HepG2 (cell line): ENCODE measurements at regions not wholly inside any gene's neighbourhood (a gene's known extent, or its start where the extent isn't known, plus 50 kb on each side); places are given as distances from the start of the nearest gene placed in this dataset.

Source experiments
- CHCHD3 ChIP-seq: sonication (generic); formaldehyde crosslinking; IDR thresholded peaks from 2 replicates; pipeline ENCODE4 v1.8.0; 2022; ENCODE audit warnings: mild to moderate bottlenecking, missing genetic modification reagents, moderate library complexity
- FOXA1 ChIP-seq, 2 experiments: fragments of 450-650 bp in 1 of 2; sonication (generic) in 1 of 2; formaldehyde crosslinking in 1 of 2; IDR thresholded peaks; 2 replicates each; pipeline versions ENCODE4 v1.4.0 to v1.6.1; 2016 to 2020; ENCODE audit warnings: missing genetic modification reagents in 1 of 2
- GABPB1 ChIP-seq: IDR thresholded peaks from 2 replicates; pipeline ENCODE4 v1.6.1; 2016; ENCODE audit warnings: mild to moderate bottlenecking, missing genetic modification reagents, moderate library complexity, missing compliant biosample characterization
- GFI1 ChIP-seq: sonication (generic); formaldehyde crosslinking; IDR thresholded peaks from 2 replicates; pipeline ENCODE4 v1.5.0; 2020; ENCODE audit warnings: missing genetic modification reagents, mild to moderate bottlenecking, borderline replicate concordance
- HNRNPL ChIP-seq: fragments of 200-400 bp; formaldehyde crosslinking; IDR thresholded peaks from 2 replicates; pipeline ENCODE4 v1.6.1; 2017; ENCODE audit warnings: mild to moderate bottlenecking, low read depth, low read length
- KDM4B ChIP-seq: sonication (generic); formaldehyde crosslinking; IDR thresholded peaks from 2 replicates; pipeline ENCODE4 v1.4.0; 2020; ENCODE audit warnings: missing genetic modification reagents
- MEIS1 ChIP-seq: sonication (generic); formaldehyde crosslinking; IDR thresholded peaks from 2 replicates; pipeline ENCODE4 v1.9.0; 2021; ENCODE audit warnings: mild to moderate bottlenecking, missing genetic modification reagents, moderate library complexity, borderline replicate concordance
- NONO ChIP-seq, 2 experiments: fragments of 450-650 bp in 1 of 2; sonication (generic) in 1 of 2; formaldehyde crosslinking in 1 of 2; IDR thresholded peaks in 1 of 2; conservative IDR thresholded peaks in 1 of 2; 2 replicates each; pipeline versions ENCODE4 v1.6.1 to v1.8.0; 2017 to 2022; ENCODE audit warnings: mild to moderate bottlenecking in 1 of 2, missing genetic modification reagents in 1 of 2, moderate library complexity in 1 of 2
- RARA ChIP-seq: IDR thresholded peaks from 2 replicates; pipeline ENCODE4 v1.6.1; 2016; ENCODE audit warnings: missing genetic modification reagents, missing compliant biosample characterization
- RERE ChIP-seq: IDR thresholded peaks from 2 replicates; pipeline ENCODE4 v1.6.1; 2016; ENCODE audit warnings: low read depth, missing genetic modification reagents, missing compliant biosample characterization
- RFXAP ChIP-seq: sonication (generic); formaldehyde crosslinking; IDR thresholded peaks from 2 replicates; pipeline ENCODE4 v1.4.0; 2020; ENCODE audit warnings: missing genetic modification reagents, borderline replicate concordance
- TBL1XR1 ChIP-seq: fragments of 150-350 bp; IDR thresholded peaks from 2 replicates; pipeline ENCODE4 v1.6.1; 2014; ENCODE audit warnings: borderline replicate concordance, low read length; ENCODE audit not compliant: partially characterized antibody
- THRA ChIP-seq: sonication (generic); formaldehyde crosslinking; IDR thresholded peaks from 2 replicates; pipeline ENCODE4 v1.4.0; 2020; ENCODE audit warnings: missing genetic modification reagents, borderline replicate concordance
- UBTF ChIP-seq: sonication (generic); formaldehyde crosslinking; IDR thresholded peaks from 2 replicates; pipeline ENCODE4 v1.4.0; 2020; ENCODE audit warnings: mild to moderate bottlenecking, missing genetic modification reagents
- ZBTB21 ChIP-seq: sonication (generic); formaldehyde crosslinking; IDR thresholded peaks from 2 replicates; pipeline ENCODE4 v1.4.0; 2020; ENCODE audit warnings: missing genetic modification reagents
- ZFP36L1 ChIP-seq: sonication (generic); formaldehyde crosslinking; IDR thresholded peaks from 2 replicates; pipeline ENCODE4 v1.8.0; 2022; ENCODE audit warnings: mild to moderate bottlenecking, missing genetic modification reagents, moderate library complexity
- ZNF503 ChIP-seq: sonication (generic); formaldehyde crosslinking; IDR thresholded peaks from 2 replicates; pipeline ENCODE4 v1.4.0; 2020; ENCODE audit warnings: missing genetic modification reagents
- ZNF747 ChIP-seq: sonication (generic); formaldehyde crosslinking; IDR thresholded peaks from 2 replicates; pipeline ENCODE4 v1.8.1; 2023; ENCODE audit warnings: missing genetic modification reagents, mild to moderate bottlenecking, borderline replicate concordance

GRCh38 chr17:72386619-72387237 lies 265.9 kb downstream of the SOX9 start (continued):
- TF ChIP-seq UBTF (CRISPR knock-in tag), result no peak
- TF ChIP-seq RFXAP (CRISPR knock-in tag), result no peak
- TF ChIP-seq KDM4B (CRISPR knock-in tag), result 0 out of 2 replicates have a peak, but pooled peaks have one; percentile 31
- TF ChIP-seq HNRNPL, result peak; percentile 62; the same call in 1 of the 2 replicates
- TF ChIP-seq MEIS1 (CRISPR knock-in tag), result no peak
- TF ChIP-seq ZFP36L1 (CRISPR knock-in tag), result no peak
- peak; percentile 63; the same call in 1 of the 2 replicates for TF ChIP-seq THRA (CRISPR knock-in tag)
- peak; percentile 7 for TF ChIP-seq TBL1XR1
- peak; percentile 87 for TF ChIP-seq ZNF503
- peak; percentile 29; the same call in 1 of the 2 replicates for TF ChIP-seq GABPB1
- peak; percentile 72; the same call in 1 of the 2 replicates for TF ChIP-seq GFI1 (CRISPR knock-in tag)
- TF ChIP-seq NONO (IDR thresholded peaks at IDR 0.05), result no peak
- peak; percentile 54; the same call in 1 of the 2 replicates for TF ChIP-seq NONO (CRISPR knock-in tag; conservative IDR thresholded peaks at IDR 0.05)
- TF ChIP-seq ZBTB21 (CRISPR knock-in tag), result peak; percentile 95
- TF ChIP-seq ZNF747 (CRISPR knock-in tag), result no peak
- peak; percentile 87 for TF ChIP-seq RARA
- TF ChIP-seq FOXA1 (IDR thresholded peaks at IDR 0.05), result no peak
- peak; percentile 75; the same call in 1 of the 2 replicates for TF ChIP-seq FOXA1 (CRISPR knock-in tag; IDR thresholded peaks at IDR 0.05)
- TF ChIP-seq CHCHD3 (CRISPR knock-in tag), result no peak
- TF ChIP-seq RERE (CRISPR knock-in tag), result peak; percentile 81; the same call in 1 of the 2 replicates
